Activated CD4-positive, CD25-positive, alpha-beta regulatory T cell treated with anti-CD3 and anti-CD28 coated beads, Interleukin-2, amount 50 U/mL, for 72 hours (primary cell): ENCODE measurements at regions not wholly inside any gene's neighbourhood (a gene's known extent, or its start where the extent isn't known, plus 50 kb on each side); places are given as distances from the start of the nearest gene placed in this dataset.

Source experiments
- DNase-seq: peaks from one replicate; pipeline ENCODE4 v3.0.0; 2021

GRCh38 chr1:234683861-234684632 lies 74.1 kb upstream of the IRF2BP2 start:
- DNase-seq, result no peak

- DNase-seq, result no peak
Measured at GRCh38 chr1:234683127-234683860, 73.3 kb upstream of the IRF2BP2 start.

- no peak for DNase-seq
Measured at GRCh38 chr1:234681990-234682389, 72.0 kb upstream of the IRF2BP2 start.

- DNase-seq, result no peak
Measured at GRCh38 chr1:234681065-234681464, 71.1 kb upstream of the IRF2BP2 start.

GRCh38 chr1:234680331-234680904 lies 70.4 kb upstream of the IRF2BP2 start:
- no peak for DNase-seq

- DNase-seq, result peak; percentile 55
Measured at GRCh38 chr1:234676103-234676594, 66.2 kb upstream of the IRF2BP2 start.

GRCh38 chr1:234675572-234675971 lies 65.6 kb upstream of the IRF2BP2 start:
- DNase-seq, result no peak

GRCh38 chr1:234675006-234675405 lies 65.0 kb upstream of the IRF2BP2 start:
- no peak for DNase-seq

- no peak for DNase-seq
Measured at GRCh38 chr1:234674218-234674815, 64.3 kb upstream of the IRF2BP2 start.

GRCh38 chr1:234672349-234673135 lies 62.6 kb upstream of the IRF2BP2 start:
- DNase-seq, result no peak

GRCh38 chr1:234670967-234671626 lies 61.1 kb upstream of the IRF2BP2 start:
- no peak for DNase-seq

GRCh38 chr1:234669499-234669898 lies 59.5 kb upstream of the IRF2BP2 start:
- no peak for DNase-seq

GRCh38 chr1:234668577-234668955 lies 58.6 kb upstream of the IRF2BP2 start:
- no peak for DNase-seq

- no peak for DNase-seq
Measured at GRCh38 chr1:234667600-234668576, 57.9 kb upstream of the IRF2BP2 start.

GRCh38 chr1:234666761-234667160 lies 56.8 kb upstream of the IRF2BP2 start:
- DNase-seq, result no peak

- DNase-seq, result no peak
Measured at GRCh38 chr1:234665975-234666605, 56.1 kb upstream of the IRF2BP2 start.

- no peak for DNase-seq
Measured at GRCh38 chr1:234662148-234662547, 52.2 kb upstream of the IRF2BP2 start.

- DNase-seq, result no peak
Measured at GRCh38 chr1:234661317-234661928, 51.4 kb upstream of the IRF2BP2 start.

- no peak for DNase-seq
Measured at GRCh38 chr1:234660536-234661316, 50.7 kb upstream of the IRF2BP2 start.
